ENCODE measurements at regions not wholly inside any gene's neighbourhood (a gene's known extent, or its start where the extent isn't known, plus 50 kb on each side); places are given as distances from the start of the nearest gene placed in this dataset.

- Mint-ChIP-seq H3K27me3 (ENCODE audit: low read depth, unreplicated experiment) (no peaks in the 10 kb centered on the region), H3K36me3 (ENCODE audit: low read depth, unreplicated experiment) (no peaks in the 10 kb centered on the region), H3K4me1 (ENCODE audit: low read depth, unreplicated experiment) (no peaks in the 10 kb centered on the region), H3K27ac (ENCODE audit: unreplicated experiment) (no peak overlapping the region), H3K9me3 (ENCODE audit: unreplicated experiment) (no peaks in the 10 kb centered on the region), H3K4me3 (ENCODE audit: unreplicated experiment) (no peak overlapping the region)
- TF ChIP-seq EZH2 (IDR thresholded peaks at IDR 0.05; ENCODE audit: insufficient read depth, low read length) (no peak), CTCF (IDR thresholded peaks at IDR 0.05; ENCODE audit: insufficient read depth, low read depth, low read length) (no peak)
- Histone ChIP-seq H3K27ac (ENCODE audit: low read depth, low read length) (peak overlapping the region; percentile 50), H3K4me1 (ENCODE audit: insufficient read depth, low read length) (peaks cover 13% of the 10 kb centered on the region), H3K4me3 (ENCODE audit: insufficient read depth, low read depth, low read length) (peak overlapping the region; percentile 2), H3K4me2 (ENCODE audit: low read length) (peak overlapping the region; percentile 69), H3K79me2 (ENCODE audit: insufficient read depth, low read length) (no peaks in the 10 kb centered on the region), H3K9me3 (ENCODE audit: insufficient read depth, low read depth, low read length) (no peaks in the 10 kb centered on the region), H4K20me1 (ENCODE audit: insufficient read depth, low read length) (no peaks in the 10 kb centered on the region), H3K27me3 (ENCODE audit: insufficient read depth, low read length) (peaks cover 2% of the 10 kb centered on the region), H2AFZ (ENCODE audit: low read depth, low read length) (no peak overlapping the region), H3K9ac (ENCODE audit: low read length) (peak overlapping the region; percentile 29), H3K36me3 (ENCODE audit: insufficient read depth, low read length) (no peaks in the 10 kb centered on the region)
- FAIRE-seq (peak; percentile 92), DNase-seq (ENCODE audit: low read depth) (peak; percentile 68)
Observed at GRCh38 chr7:69373171-69374043, 224.9 kb upstream of the AUTS2 start.

- Histone ChIP-seq H3K4me1 (ENCODE audit: insufficient read depth, low read length) (peaks cover 13% of the 10 kb centered on the region), H3K27me3 (ENCODE audit: insufficient read depth, low read length) (peaks cover 2% of the 10 kb centered on the region), H3K4me2 (ENCODE audit: low read length) (peak overlapping the region; percentile 69), H3K9ac (ENCODE audit: low read length) (peak overlapping the region; percentile 29), H3K79me2 (ENCODE audit: insufficient read depth, low read length) (no peaks in the 10 kb centered on the region), H3K27ac (ENCODE audit: low read depth, low read length) (peak overlapping the region; percentile 50), H3K36me3 (ENCODE audit: insufficient read depth, low read length) (no peaks in the 10 kb centered on the region), H3K9me3 (ENCODE audit: insufficient read depth, low read depth, low read length) (no peaks in the 10 kb centered on the region), H4K20me1 (ENCODE audit: insufficient read depth, low read length) (no peaks in the 10 kb centered on the region), H3K4me3 (ENCODE audit: insufficient read depth, low read depth, low read length) (peak overlapping the region; percentile 2), H2AFZ (ENCODE audit: low read depth, low read length) (no peak overlapping the region)
- TF ChIP-seq CTCF (IDR thresholded peaks at IDR 0.05; ENCODE audit: insufficient read depth, low read depth, low read length) (no peak), EZH2 (IDR thresholded peaks at IDR 0.05; ENCODE audit: insufficient read depth, low read length) (no peak)
- DNase-seq (ENCODE audit: low read depth), result peak; percentile 58
- H3K4me1 Mint-ChIP-seq (ENCODE audit: low read depth, unreplicated experiment), result no peaks in the 10 kb centered on the region
- H3K9me3 Mint-ChIP-seq (ENCODE audit: unreplicated experiment), result no peaks in the 10 kb centered on the region
- no peaks in the 10 kb centered on the region for H3K36me3 Mint-ChIP-seq (ENCODE audit: low read depth, unreplicated experiment)
- peaks cover 5% of the 10 kb centered on the region for H3K27me3 Mint-ChIP-seq (ENCODE audit: low read depth, unreplicated experiment)
- no peak overlapping the region for H3K27ac Mint-ChIP-seq (ENCODE audit: unreplicated experiment)
- no peak for FAIRE-seq
- H3K4me3 Mint-ChIP-seq (ENCODE audit: unreplicated experiment), result no peak overlapping the region
Observed at GRCh38 chr7:69374044-69374425, 224.2 kb upstream of the AUTS2 start.

GRCh38 chr7:69377191-69377590, 221.1 kb upstream of the AUTS2 start:
- Histone ChIP-seq H4K20me1 (ENCODE audit: insufficient read depth, low read length) (no peaks in the 10 kb centered on the region), H3K9me3 (ENCODE audit: insufficient read depth, low read depth, low read length) (no peaks in the 10 kb centered on the region), H3K9ac (ENCODE audit: low read length) (no peak overlapping the region), H3K27me3 (ENCODE audit: insufficient read depth, low read length) (peaks cover 2% of the 10 kb centered on the region), H3K36me3 (ENCODE audit: insufficient read depth, low read length) (no peaks in the 10 kb centered on the region), H3K4me3 (ENCODE audit: insufficient read depth, low read depth, low read length) (no peak overlapping the region), H3K27ac (ENCODE audit: low read depth, low read length) (no peak overlapping the region), H2AFZ (ENCODE audit: low read depth, low read length) (no peak overlapping the region), H3K4me1 (ENCODE audit: insufficient read depth, low read length) (peaks cover 13% of the 10 kb centered on the region), H3K4me2 (ENCODE audit: low read length) (no peak overlapping the region), H3K79me2 (ENCODE audit: insufficient read depth, low read length) (no peaks in the 10 kb centered on the region)
- H3K27ac Mint-ChIP-seq (ENCODE audit: unreplicated experiment), result no peak overlapping the region
- TF ChIP-seq CTCF (IDR thresholded peaks at IDR 0.05; ENCODE audit: insufficient read depth, low read depth, low read length), result no peak
- no peak for TF ChIP-seq EZH2 (IDR thresholded peaks at IDR 0.05; ENCODE audit: insufficient read depth, low read length)
- no peaks in the 10 kb centered on the region for H3K4me1 Mint-ChIP-seq (ENCODE audit: low read depth, unreplicated experiment)
- H3K36me3 Mint-ChIP-seq (ENCODE audit: low read depth, unreplicated experiment), result no peaks in the 10 kb centered on the region
- H3K4me3 Mint-ChIP-seq (ENCODE audit: unreplicated experiment), result no peak overlapping the region
- DNase-seq (ENCODE audit: low read depth) (no peak), FAIRE-seq (no peak)
- peaks cover 1% of the 10 kb centered on the region for H3K9me3 Mint-ChIP-seq (ENCODE audit: unreplicated experiment)
- peaks cover 7% of the 10 kb centered on the region for H3K27me3 Mint-ChIP-seq (ENCODE audit: low read depth, unreplicated experiment)

Data from astrocyte (in vitro differentiated cells and primary cell).